ENCODE measurements at regions not wholly inside any gene's neighbourhood (a gene's known extent, or its start where the extent isn't known, plus 50 kb on each side); places are given as distances from the start of the nearest gene placed in this dataset.

- no peak overlapping the region for H3K4me3 ChIP-seq (ENCODE audit: low read length)
- no peak for TF ChIP-seq CTCF (IDR thresholded peaks at IDR 0.05; ENCODE audit: insufficient read depth, low read depth, low read length, missing control alignments)
- DNase-seq (ENCODE audit: low read depth) = no peak
These were observed 248.7 kb downstream of the FMR1NB start for GRCh38 chrX:148229801-148230303.

DNA sequence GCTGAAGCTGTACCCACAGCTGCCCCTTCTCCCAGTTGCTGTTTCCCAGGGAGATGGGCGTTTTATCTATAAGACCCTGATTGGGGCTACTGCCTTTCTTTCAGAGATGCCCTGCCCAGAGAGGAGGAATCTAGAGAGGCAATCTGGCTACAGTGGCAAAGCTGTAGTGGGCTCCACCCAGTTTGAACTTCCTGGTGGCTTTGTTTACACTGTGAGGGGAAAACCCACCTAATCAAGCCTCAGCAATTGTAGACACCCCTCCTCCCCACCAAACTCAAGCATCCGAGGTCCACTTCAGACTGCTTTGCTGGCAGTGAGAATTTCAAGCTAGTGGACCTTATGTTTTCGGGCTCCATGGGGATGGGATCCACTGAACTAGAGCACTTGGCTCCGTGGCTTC is 240.4 kb upstream of the AFF2 start:
- TF ChIP-seq CTCF (IDR thresholded peaks at IDR 0.05; ENCODE audit: insufficient read depth, low read depth, low read length, missing control alignments) = no peak
- no peak overlapping the region for H3K4me3 ChIP-seq (ENCODE audit: low read length)
- DNase-seq (ENCODE audit: low read depth) = no peak

DNA sequence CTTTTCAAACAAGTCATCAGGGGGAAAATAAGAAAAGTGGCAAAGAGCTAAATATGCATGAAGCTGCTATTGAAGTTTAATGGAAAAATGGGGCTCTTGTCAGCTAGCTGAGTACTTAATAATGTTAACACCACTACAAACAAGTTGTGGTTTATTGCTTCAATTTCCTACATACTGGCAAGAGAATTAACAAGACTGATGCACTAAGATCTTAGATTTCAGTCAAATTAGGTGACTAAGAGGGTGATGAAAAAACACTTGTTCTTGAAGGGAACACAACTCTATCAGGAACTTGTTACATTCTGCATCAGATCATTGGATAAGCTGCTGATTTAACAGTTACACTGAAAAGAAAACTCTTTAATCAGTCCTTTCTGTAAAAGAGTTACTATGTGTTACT is 234.6 kb upstream of the AFF2 start:
- no peak for TF ChIP-seq CTCF (IDR thresholded peaks at IDR 0.05; ENCODE audit: insufficient read depth, low read depth, low read length, missing control alignments)
- no peak for DNase-seq (ENCODE audit: low read depth)
- no peak overlapping the region for H3K4me3 ChIP-seq (ENCODE audit: low read length)

GRCh38 chrX:148268673-148269072 is 231.7 kb upstream of the AFF2 start:
- no peak for TF ChIP-seq CTCF (IDR thresholded peaks at IDR 0.05; ENCODE audit: insufficient read depth, low read depth, low read length, missing control alignments)
- DNase-seq (ENCODE audit: low read depth) = no peak
- no peak overlapping the region for H3K4me3 ChIP-seq (ENCODE audit: low read length)

GRCh38 chrX:148269513-148269912 is 230.9 kb upstream of the AFF2 start:
- no peak overlapping the region for H3K4me3 ChIP-seq (ENCODE audit: low read length)
- no peak for TF ChIP-seq CTCF (IDR thresholded peaks at IDR 0.05; ENCODE audit: insufficient read depth, low read depth, low read length, missing control alignments)
- DNase-seq (ENCODE audit: low read depth) = no peak

DNA sequence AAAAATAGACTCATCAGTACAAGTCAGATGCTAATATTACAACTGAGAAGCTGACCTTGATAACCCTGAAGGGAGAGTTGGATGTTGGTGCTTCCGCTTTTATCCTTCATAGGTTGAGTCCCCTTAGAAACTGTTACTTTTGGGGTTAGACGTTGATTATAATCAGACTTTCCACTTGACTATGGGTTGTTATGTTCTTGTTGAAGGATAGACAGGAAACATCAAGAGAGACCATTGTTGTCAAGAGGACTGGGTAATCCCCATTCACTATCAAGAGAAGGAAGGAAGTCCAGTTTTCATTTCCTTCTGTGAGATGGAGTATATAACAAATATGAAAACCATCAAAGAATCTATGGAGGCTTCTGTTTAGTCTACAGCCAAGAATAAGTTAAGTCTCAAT is 229.9 kb upstream of the AFF2 start:
- no peak overlapping the region for H3K4me3 ChIP-seq (ENCODE audit: low read length)
- DNase-seq (ENCODE audit: low read depth) = no peak
- TF ChIP-seq CTCF (IDR thresholded peaks at IDR 0.05; ENCODE audit: insufficient read depth, low read depth, low read length, missing control alignments) = no peak

- no peak for DNase-seq (ENCODE audit: low read depth)
- TF ChIP-seq CTCF (IDR thresholded peaks at IDR 0.05; ENCODE audit: insufficient read depth, low read depth, low read length, missing control alignments) = no peak
- no peak overlapping the region for H3K4me3 ChIP-seq (ENCODE audit: low read length)
These were observed 229.2 kb upstream of the AFF2 start for GRCh38 chrX:148271263-148271662.

Data from epithelial cell of esophagus (primary cell).